Osteoblast (primary cell): ENCODE measurements at regions not wholly inside any gene's neighbourhood (a gene's known extent, or its start where the extent isn't known, plus 50 kb on each side); places are given as distances from the start of the nearest gene placed in this dataset.

ENCODE experiments used
- DNase-seq: peaks from one replicate; pipeline ENCODE4 v3.0.0; 2011; ENCODE audit warnings: low spot score, mixed read lengths; ENCODE audit not compliant: insufficient read length; ENCODE audit errors: missing footprints
- H2AFZ ChIP-seq: 2 replicates; pipeline ENCODE4 v1.6.0; 2011; ENCODE audit warnings: mild to moderate bottlenecking, low read length
- H3K27ac ChIP-seq: 2 replicates; pipeline ENCODE4 v1.5.1; 2011; ENCODE audit warnings: mild to moderate bottlenecking, low read depth, low read length, moderate library complexity
- H3K27me3 ChIP-seq: 2 replicates; pipeline ENCODE4 v1.6.0; 2012; ENCODE audit warnings: mild to moderate bottlenecking, control low read depth, inconsistent platforms, low read length, moderate library complexity; ENCODE audit not compliant: insufficient read depth
- H3K36me3 ChIP-seq: 2 replicates; pipeline ENCODE4 v1.5.1; 2011; ENCODE audit warnings: mild to moderate bottlenecking, low read length, control low read depth, moderate library complexity; ENCODE audit not compliant: insufficient read depth
- H3K4me1 ChIP-seq: 2 replicates; pipeline ENCODE4 v1.5.1; 2011; ENCODE audit warnings: mild to moderate bottlenecking, low read length, control low read depth, moderate library complexity; ENCODE audit not compliant: insufficient read depth
- H3K4me2 ChIP-seq: 2 replicates; pipeline ENCODE4 v1.6.0; 2011; ENCODE audit warnings: mild to moderate bottlenecking, low read length; ENCODE audit not compliant: insufficient read depth
- H3K4me3 ChIP-seq: fragments of 200-600 bp; sonication (generic); 3 replicates; pipeline ENCODE4 v1.5.1; 2012; ENCODE audit warnings: mild to moderate bottlenecking, low read length, inconsistent platforms; ENCODE audit not compliant: insufficient read depth
- H3K79me2 ChIP-seq: 2 replicates; pipeline ENCODE4 v1.6.0; 2012; ENCODE audit warnings: mild to moderate bottlenecking, low read length, control low read depth, inconsistent platforms; ENCODE audit not compliant: insufficient read depth
- H3K9me3 ChIP-seq: 2 replicates; pipeline ENCODE4 v1.5.1; 2011; ENCODE audit warnings: low read depth, low read length, control low read depth
- H4K20me1 ChIP-seq: 2 replicates; pipeline ENCODE4 v1.6.0; 2012; ENCODE audit warnings: mild to moderate bottlenecking, low read length, control low read depth; ENCODE audit not compliant: insufficient read depth
- TF ChIP-seq, protein P1 (sequence below): IDR thresholded peaks from 2 replicates; pipeline ENCODE4 v1.5.1; 2011; ENCODE audit warnings: mild to moderate bottlenecking, low read depth, low read length, moderate library complexity; ENCODE audit errors: extremely low read depth

- no peaks in the 10 kb centered on the region for H3K27me3 ChIP-seq
- no peaks in the 10 kb centered on the region for H3K4me1 ChIP-seq
- TF ChIP-seq, protein P1, sequence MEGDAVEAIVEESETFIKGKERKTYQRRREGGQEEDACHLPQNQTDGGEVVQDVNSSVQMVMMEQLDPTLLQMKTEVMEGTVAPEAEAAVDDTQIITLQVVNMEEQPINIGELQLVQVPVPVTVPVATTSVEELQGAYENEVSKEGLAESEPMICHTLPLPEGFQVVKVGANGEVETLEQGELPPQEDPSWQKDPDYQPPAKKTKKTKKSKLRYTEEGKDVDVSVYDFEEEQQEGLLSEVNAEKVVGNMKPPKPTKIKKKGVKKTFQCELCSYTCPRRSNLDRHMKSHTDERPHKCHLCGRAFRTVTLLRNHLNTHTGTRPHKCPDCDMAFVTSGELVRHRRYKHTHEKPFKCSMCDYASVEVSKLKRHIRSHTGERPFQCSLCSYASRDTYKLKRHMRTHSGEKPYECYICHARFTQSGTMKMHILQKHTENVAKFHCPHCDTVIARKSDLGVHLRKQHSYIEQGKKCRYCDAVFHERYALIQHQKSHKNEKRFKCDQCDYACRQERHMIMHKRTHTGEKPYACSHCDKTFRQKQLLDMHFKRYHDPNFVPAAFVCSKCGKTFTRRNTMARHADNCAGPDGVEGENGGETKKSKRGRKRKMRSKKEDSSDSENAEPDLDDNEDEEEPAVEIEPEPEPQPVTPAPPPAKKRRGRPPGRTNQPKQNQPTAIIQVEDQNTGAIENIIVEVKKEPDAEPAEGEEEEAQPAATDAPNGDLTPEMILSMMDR, result no peak
- no peaks in the 10 kb centered on the region for H3K9me3 ChIP-seq
- H3K79me2 ChIP-seq, result no peaks in the 10 kb centered on the region
- no peak for DNase-seq
- no peak overlapping the region for H3K27ac ChIP-seq
- H3K4me2 ChIP-seq, result no peak overlapping the region
- H4K20me1 ChIP-seq, result no peaks in the 10 kb centered on the region
- H3K36me3 ChIP-seq, result no peaks in the 10 kb centered on the region
- H3K4me3 ChIP-seq, result no peak overlapping the region
- no peak overlapping the region for H2AFZ ChIP-seq
These were observed 650.4 kb downstream of the RFPL4B start for GRCh38 chr6:112997421-112998085.

DNA sequence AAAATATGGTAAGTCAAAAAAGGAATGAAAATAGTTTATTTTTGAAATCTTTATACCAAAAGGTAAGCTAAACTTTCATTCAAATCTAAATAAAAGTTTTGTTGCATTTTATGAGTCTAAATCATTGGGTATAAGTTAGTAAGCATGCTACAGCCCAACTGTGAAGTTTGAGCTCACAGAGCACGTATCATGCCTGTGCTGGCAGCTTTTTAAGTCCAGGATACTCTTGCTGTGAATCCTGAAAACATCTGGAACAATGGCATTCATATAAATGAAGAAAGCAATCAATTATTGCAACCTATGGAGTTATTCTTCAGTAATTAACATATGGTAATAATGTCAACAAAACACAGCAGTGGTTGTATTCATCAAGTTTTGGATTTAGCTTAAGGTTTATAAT, 656.9 kb downstream of the RFPL4B start:
- TF ChIP-seq, protein P1, result no peak
- Histone ChIP-seq H3K4me1 (peaks cover under 1% of the 10 kb centered on the region), H3K4me2 (no peak overlapping the region), H3K4me3 (no peak overlapping the region), H4K20me1 (no peaks in the 10 kb centered on the region), H3K36me3 (no peaks in the 10 kb centered on the region), H3K79me2 (no peaks in the 10 kb centered on the region), H3K9me3 (no peaks in the 10 kb centered on the region), H2AFZ (no peak overlapping the region), H3K27ac (no peak overlapping the region), H3K27me3 (no peaks in the 10 kb centered on the region)
- DNase-seq, result no peak

GRCh38 chr6:113004470-113005270, 657.5 kb downstream of the RFPL4B start:
- H3K36me3 ChIP-seq, result no peaks in the 10 kb centered on the region
- TF ChIP-seq, protein P1, result no peak
- H3K27ac ChIP-seq, result no peak overlapping the region
- no peak overlapping the region for H2AFZ ChIP-seq
- H4K20me1 ChIP-seq, result no peaks in the 10 kb centered on the region
- DNase-seq, result no peak
- H3K27me3 ChIP-seq, result no peaks in the 10 kb centered on the region
- no peaks in the 10 kb centered on the region for H3K9me3 ChIP-seq
- H3K79me2 ChIP-seq, result no peaks in the 10 kb centered on the region
- no peak overlapping the region for H3K4me2 ChIP-seq
- peaks cover 7% of the 10 kb centered on the region for H3K4me1 ChIP-seq
- no peak overlapping the region for H3K4me3 ChIP-seq

DNA sequence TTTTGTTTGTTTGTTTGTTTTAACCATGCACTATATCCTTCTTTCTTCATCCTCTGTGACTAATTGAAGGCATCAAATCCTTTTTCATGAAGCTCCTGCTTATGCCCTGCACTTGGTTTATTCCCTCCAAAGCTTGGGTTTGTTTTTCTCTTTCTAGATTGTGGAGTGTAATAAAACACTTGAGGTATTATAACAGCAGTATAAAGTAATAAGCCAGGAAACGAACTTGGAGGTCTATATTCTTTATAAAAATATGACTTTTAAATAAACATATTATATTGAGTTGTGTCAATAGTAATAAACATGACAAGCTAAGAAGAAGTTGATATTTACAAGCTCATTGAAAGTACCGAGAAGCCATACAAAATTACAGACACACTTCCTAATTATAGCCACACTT, 659.4 kb downstream of the RFPL4B start:
- Histone ChIP-seq H3K79me2 (no peaks in the 10 kb centered on the region), H3K4me2 (no peak overlapping the region), H3K27ac (no peak overlapping the region), H3K4me1 (peaks cover 25% of the 10 kb centered on the region), H3K27me3 (no peaks in the 10 kb centered on the region), H3K36me3 (no peaks in the 10 kb centered on the region), H2AFZ (no peak overlapping the region), H4K20me1 (no peaks in the 10 kb centered on the region), H3K9me3 (no peaks in the 10 kb centered on the region), H3K4me3 (no peak overlapping the region)
- TF ChIP-seq, protein P1, result no peak
- DNase-seq, result no peak
